GM12892 (cell line): ENCODE measurements at regions not wholly inside any gene's neighbourhood (a gene's known extent, or its start where the extent isn't known, plus 50 kb on each side); places are given as distances from the start of the nearest gene placed in this dataset.

ENCODE experiments used
- POLR2A ChIP-seq: IDR thresholded peaks from 2 replicates; pipeline ENCODE4 v1.6.1; 2011; ENCODE audit warnings: low read depth, low read length, control low read depth
- POLR2AphosphoS5 ChIP-seq: IDR thresholded peaks from 2 replicates; pipeline ENCODE4 v1.6.1; 2011; ENCODE audit warnings: low read depth, low read length, control low read depth

DNA sequence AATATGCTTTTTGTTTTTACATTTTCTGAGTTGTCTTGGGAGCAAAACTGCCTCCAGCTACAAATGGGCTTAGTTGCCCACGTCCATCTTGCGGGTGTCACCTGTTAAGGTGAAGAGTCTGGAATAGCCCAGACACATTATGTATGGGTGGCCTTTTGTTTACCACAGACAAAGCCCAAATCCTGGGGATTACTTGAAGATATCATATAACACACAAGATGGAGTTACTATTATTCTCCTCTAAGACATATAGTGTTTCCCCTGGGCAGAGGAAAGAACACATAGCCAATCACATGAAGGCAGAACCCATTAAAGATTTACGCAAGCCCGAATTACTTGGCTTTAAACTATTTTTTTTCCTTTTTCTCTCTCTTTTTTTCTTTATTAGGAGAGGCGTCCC lies 625.6 kb upstream of the FAM241A start:
- TF ChIP-seq POLR2AphosphoS5 = no peak
- TF ChIP-seq POLR2A = no peak
